ENCODE measurements at regions not wholly inside any gene's neighbourhood (a gene's known extent, or its start where the extent isn't known, plus 50 kb on each side); places are given as distances from the start of the nearest gene placed in this dataset.

DNA sequence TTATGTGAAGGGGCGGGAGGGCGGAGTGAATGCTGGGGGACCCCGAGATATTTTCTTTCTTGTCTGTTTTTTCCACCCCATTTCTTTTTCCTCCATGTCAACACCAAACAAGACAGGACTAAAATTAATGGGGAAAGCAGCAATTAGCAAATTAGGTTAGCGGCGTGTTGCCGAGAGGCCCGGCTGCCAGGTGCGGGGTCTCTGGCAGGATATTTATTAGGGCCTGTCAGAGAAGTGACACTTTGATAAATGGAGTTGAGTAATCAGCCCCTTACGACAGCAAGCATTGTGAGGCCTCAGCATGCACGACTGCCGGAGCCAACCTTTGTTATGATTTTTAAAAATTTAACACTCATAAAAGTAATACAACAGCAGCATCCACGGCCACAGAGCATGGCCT is 193.8 kb downstream of the DHX35 start:
- DNase-seq = no peak

DNA sequence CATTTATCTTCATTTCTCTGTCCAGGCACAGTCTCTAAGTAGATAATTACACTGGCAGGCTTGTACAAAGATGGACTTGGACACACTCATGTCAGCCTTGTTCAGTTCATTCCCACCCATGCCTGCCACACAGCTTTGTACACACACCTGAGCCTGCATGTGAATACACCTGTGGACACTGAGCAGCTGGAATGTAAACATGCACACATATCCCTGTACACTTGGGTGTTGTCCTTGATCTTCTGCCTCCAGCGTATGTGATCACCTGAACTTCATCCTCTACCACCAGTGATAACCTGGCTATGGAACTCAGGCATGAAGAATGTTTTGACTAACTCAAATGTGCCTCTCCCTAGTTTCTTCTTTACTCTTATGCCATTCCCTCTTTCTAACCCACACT is 190.6 kb downstream of the DHX35 start:
- no peak for DNase-seq

- no peak for DNase-seq
Observed at GRCh38 chr20:39152126-39152525, 190.0 kb downstream of the DHX35 start.

DNA sequence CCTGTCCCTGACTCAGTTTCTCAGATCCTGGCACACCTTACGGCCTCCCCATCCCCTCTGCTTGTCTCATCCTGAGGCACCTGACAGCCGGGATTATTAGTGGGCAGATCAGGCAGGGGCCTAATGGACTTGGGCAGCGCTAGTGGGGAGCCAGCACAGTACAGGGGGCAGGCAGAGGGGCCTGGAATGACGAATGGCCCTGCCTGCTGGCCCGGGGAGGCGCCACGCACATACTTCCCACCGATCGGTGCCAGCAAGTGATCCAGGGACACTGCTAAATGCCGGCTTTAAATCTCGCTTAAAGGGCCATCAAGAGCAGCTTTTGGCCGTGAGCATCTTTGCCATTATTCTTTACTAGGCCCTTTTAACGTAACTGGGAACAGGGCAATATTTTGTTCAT is 188.4 kb downstream of the DHX35 start:
- DNase-seq = no peak

- no peak for DNase-seq
Observed at GRCh38 chr20:39146394-39146793, 184.2 kb downstream of the DHX35 start.

- DNase-seq = no peak
Observed at GRCh38 chr20:39145921-39146320, 183.8 kb downstream of the DHX35 start.

GRCh38 chr20:39144757-39145156 is 182.6 kb downstream of the DHX35 start:
- no peak for DNase-seq

DNA sequence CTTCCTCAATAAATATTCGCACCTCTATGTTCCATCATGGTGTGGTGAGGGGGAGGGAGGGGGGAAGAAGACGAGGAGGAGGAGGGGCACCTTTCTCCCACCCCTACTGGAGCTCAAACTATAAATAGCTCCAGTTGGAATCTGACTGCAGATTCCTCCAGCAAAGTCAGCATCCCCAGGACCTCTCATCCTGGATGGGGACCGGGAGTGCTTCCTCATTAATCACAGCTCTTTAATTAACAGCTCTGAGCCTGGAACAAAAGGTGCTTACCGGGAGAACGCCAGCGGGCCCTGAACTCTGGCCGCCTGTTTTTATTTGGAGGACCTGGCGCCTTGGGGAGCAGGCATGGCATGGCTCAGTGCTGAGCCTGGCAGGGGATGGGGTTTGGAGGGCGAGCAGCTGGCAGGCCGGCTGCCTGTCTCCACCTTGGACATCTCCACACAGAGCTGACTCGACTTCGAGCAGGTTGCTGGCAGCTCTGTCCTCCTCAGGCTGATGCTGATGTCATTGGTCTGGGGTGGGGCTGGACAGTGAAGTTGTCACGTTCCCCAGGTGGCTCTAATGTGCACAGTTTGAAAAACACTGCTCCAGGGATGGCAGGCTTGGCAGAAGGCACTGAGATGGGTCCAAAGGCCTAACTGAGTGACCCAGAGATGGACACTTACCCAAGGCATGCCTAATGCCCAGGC is 180.4 kb downstream of the DHX35 start:
- DNase-seq = no peak

DNA sequence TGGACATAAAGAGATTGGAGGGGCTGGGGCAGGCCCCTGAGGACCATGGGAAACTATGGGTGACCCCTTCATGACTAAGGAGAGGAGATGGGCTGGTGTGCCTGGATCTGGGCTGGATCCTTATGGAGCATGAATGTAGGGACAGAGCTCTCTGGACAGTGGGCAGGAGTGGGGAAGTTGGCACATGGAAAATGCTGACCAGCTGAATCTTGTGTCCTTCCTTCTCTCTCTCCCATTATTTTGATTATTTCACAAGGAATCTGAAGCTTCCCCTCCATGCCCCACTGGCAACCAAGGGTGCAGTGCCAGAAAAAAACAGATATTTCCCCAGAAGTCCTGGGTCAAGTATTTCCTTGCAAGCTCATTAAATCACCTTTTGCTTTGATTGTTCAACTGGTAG is 175.2 kb downstream of the DHX35 start:
- no peak for DNase-seq

GRCh38 chr20:39136798-39137197 is 174.7 kb downstream of the DHX35 start:
- no peak for DNase-seq

DNA sequence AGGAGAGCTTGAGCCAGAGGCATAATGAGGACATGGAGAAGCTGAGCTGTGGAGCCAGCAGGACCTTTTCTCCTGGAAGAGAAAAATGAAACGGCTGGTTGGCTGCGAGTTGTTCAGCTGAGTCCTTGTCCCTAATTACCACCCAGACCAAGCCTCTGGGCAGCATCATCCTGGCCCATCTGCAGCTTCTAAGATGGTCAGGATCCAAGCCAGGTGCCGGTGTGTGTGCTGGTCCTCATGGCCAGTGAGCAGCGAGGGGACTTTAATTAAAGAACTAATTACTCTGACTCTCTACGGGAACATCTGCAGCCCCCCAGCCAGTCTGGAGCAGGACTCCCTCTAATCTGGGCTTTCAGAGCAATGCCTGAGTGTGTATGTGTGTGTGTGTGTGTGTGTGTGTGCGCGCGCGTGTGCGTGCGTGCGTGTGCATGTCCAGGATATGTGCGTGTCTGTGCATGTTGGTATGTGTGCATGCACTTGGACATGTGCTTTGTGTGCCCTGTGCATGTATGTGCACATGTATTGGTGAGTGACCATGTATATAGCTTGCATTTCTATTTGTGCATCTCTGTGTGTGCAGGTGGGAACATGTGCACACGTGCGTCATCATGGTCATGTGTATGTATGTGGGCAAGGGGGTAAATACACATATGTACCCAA is 173.9 kb downstream of the DHX35 start:
- DNase-seq = no peak

- peak; percentile 56 for DNase-seq
Observed at GRCh38 chr20:39133201-39133600, 171.1 kb downstream of the DHX35 start.

DNA sequence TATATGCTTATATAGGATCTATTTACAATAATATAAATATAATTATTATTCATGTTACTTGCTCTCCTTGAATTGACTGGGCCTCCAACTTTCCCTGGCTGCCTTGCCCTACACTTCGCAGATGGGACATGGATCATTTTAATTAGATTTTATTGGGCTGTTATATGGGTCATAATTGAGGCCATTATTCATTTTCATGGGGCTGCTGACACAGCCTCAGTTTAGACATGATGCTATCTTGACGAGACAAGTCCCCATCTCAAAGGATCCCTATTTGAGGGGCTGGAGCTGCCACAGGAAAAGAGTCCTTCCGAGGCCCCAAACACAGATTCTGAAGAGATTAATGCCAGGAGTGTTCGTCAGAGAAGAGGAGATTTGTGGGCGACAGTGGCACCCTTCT is 170.4 kb downstream of the DHX35 start:
- no peak for DNase-seq

DNA sequence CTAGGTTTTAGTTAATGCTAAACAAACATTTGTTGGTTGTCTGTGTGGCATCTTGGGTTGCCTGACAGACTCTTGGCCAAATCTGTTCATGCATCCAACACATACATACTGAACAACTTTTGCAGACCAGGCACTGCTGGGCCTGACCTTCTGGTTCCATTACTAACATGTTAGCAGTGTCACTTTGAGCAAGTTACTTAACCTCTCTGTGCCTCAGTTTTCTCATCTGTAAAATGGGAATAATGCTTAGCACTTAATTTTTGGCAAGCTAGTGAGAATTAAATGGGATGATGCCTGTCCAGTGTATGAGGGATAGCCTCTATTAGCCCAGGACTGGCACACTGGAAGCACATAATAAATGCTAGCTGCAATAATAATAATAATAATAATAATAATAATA is 169.9 kb downstream of the DHX35 start:
- no peak for DNase-seq

DNA sequence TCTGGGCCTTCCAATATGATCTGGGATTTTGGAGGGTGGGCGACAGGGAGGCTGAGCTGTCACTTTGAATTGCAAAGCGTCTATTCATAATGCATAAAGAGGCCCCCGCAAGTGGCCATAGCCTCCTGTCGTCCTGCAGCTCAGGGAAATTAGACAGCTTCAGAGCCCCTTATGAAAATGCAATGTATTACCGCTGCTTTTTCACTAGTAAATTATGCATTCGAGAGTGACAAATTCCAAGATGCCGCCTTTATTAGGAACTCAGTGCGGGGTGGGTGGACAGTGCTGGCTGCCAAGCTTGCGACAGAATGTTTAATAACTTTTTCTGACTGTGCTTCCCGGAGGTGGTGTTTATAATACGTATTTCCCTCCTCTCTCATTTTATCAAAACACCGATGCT is 168.5 kb downstream of the DHX35 start:
- DNase-seq = no peak

DNA sequence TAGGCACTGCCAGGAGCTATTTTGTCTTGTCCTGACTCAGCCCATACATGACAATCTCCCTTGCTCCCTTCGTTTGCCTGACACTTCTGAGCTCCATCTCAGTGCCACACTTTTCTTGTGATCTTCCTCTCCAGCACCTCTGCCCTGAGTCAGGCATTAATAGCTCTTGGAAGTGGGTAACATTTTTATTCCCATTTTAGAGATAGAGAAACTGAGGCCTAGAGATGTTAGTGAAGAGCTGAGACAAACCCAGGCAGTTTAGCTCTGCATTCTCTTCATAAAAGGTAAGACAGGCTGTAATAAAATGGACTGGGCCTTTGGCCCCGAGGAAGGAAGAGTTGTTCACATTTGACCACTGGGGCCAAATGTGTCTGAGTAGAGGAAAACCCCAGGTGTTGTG is 167.4 kb downstream of the DHX35 start:
- no peak for DNase-seq

GRCh38 chr20:39124064-39124463 is 161.9 kb downstream of the DHX35 start:
- DNase-seq = no peak

GRCh38 chr20:39123185-39123557 is 161.0 kb downstream of the DHX35 start:
- DNase-seq = no peak

GRCh38 chr20:39117491-39117890 is 155.3 kb downstream of the DHX35 start:
- peak; percentile 55 for DNase-seq

DNA sequence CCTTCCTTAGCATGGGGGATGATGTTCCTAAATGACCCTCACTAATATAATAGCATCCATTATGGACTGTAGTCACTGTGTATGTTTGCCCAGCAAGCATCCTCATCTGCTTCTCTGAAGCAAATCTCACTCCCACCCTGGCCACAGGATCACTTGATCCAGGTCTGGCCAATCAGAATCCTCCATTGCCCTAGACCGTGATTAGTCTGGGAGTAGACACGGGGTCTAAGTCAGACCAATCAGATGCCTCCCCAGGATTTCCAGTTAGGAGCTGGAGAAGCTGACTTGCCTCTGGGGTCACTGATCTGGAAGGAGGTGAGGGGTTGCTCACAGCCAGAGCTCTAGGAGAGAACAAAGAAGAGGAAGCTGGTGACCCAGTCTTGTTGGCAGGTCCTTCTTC is 153.9 kb downstream of the DHX35 start:
- no peak for DNase-seq

- peak; percentile 37 for DNase-seq
Observed at GRCh38 chr20:39112178-39112743, 150.1 kb downstream of the DHX35 start.

- DNase-seq = no peak
Observed at GRCh38 chr20:39111359-39112177, 149.4 kb downstream of the DHX35 start.

- DNase-seq = no peak
Observed at GRCh38 chr20:39110819-39111136, 148.6 kb downstream of the DHX35 start.
